HG02938 (cell line): ENCODE measurements at regions not wholly inside any gene's neighbourhood (a gene's known extent, or its start where the extent isn't known, plus 50 kb on each side); places are given as distances from the start of the nearest gene placed in this dataset.
A peak's percentile ranks its signal among the peaks of the same experiment; 100 is the strongest.

Experiments used
- ATAC-seq: cut with Tn5 transposase; IDR thresholded peaks from one replicate; pipeline ENCODE4 v1.9.1; 2021; ENCODE audit warnings: mild to moderate bottlenecking, moderate library complexity; ENCODE audit not compliant: unreplicated experiment

DNA sequence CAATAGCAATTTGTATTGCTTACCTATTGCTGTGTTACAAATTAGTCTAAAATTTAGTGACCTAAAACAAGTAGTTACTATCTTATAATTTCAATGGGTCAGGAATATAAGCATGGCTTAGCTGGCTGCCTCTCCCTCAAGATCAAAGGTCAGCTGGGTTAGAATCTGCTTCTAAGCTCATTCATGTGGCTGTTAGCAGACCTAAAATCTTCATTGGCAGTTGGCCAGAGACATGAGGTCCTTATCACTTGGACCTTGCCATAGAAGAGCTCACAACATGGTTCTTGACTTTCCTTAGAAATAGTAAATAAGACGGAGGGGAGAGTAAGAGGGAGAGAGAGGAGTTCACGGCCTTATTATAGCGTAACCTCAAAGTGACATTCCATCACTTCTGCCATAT lies 468.0 kb downstream of the HTR7 start:
- ATAC-seq: no peak

DNA sequence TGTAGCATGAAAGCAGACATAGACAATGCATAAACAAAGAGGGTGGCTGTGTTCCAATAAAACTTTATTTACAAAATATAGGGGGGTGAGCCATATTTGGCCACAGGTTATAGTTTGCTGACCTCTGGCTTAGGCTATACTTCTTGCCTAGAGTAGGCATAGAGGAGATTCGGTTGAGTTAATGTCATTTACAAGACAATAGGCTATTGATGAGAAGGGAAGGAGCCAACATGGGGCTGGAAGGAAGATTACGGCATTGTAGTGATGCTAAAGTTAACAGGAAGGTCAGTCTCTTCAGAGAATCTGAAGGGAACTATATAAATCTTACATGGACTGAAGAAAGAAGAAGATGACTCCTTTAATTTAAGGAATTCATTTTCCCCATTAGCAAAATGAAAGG lies 463.5 kb downstream of the HTR7 start:
- no peak for ATAC-seq

DNA sequence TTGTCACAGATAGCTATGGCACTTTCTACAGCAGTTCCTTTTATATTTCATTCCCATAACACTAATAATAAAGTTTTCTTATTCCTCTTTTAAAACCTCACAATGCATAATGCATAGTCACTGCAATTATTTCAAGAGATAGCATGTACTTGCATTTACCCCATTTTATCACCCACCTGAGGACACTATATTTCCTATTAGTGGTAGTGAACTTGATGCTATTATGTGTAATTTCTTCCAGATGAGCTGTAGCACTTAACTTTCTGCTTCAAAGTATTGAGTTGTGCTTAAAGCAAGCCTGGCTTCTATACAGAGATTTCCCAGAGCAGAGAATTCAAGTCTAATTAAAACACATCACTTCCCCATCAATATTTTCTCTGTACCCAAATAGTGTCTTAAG lies 461.1 kb downstream of the HTR7 start:
- no peak for ATAC-seq

DNA sequence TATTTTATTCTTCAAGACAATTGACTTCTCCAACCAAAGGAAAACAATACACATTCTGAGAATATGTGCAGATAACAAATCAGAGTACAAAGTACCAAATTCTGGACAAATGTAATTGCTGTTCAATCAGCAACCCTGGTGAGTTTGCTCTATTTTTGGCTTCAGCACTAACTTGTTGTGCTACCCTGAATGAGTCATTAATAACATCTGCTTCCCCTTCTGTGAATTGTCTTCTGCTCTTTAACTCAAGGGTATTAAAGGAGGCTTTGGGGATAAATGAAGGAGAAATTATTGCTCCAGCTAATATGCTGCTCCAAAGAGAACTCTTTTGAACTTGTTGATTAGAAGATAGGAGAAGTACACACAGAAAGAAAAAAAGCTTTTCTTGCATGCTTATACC lies 459.3 kb downstream of the HTR7 start:
- ATAC-seq: no peak

DNA sequence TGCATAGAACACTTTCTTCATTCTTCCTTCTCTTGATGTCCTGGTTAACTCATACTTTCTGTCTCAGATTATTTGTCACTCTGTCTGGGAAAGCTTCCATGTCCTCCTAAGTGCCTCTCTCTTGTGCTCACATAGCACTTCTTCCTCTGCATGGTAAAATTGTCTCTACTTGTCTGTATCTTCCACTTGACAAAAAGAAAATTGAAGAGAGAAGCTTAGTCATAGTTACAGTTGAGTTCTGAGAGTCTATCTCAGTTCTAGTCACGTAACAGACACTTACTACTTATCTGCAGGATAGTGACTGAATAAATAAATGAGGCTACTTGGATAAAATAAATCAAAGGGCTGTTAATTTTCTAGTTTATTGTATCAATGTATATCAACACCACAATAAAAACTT lies 458.1 kb downstream of the HTR7 start:
- no peak for ATAC-seq

DNA sequence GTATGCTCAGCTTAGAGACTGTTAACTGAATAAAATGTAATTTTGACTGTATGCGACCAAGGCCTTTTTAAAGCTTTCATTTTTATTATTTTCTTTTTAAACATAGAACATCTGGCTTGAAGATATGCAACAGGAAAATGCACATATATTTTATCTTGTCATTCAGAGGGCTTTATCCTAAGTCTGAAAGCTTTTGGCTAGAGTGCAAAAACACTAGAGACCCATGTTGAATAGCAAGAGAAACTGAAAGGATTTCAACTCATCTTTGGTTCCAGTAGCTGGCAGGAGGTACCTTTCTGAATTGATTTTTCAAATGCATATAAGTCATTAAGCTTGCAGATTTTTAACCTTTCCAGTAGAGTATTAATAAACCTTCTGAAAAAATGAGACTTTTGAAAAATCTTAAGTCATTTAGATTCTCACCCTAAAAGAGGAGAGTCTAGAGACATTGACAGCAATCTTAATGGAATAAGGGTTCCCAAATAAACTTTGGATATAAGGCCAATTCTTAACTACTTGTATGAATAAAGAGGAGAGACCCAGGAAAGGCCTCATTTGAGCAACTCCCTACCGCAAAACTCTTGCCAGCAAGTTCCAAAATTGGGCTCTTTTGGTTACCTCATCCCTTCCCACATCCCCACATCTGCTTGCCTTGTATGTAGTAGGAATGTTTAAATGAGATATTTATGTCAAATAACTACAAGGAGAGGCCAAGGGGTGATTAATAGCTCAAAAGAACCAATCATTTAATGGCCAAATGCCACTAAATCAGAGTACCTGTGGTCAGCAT lies 454.4 kb downstream of the HTR7 start:
- ATAC-seq: no peak

DNA sequence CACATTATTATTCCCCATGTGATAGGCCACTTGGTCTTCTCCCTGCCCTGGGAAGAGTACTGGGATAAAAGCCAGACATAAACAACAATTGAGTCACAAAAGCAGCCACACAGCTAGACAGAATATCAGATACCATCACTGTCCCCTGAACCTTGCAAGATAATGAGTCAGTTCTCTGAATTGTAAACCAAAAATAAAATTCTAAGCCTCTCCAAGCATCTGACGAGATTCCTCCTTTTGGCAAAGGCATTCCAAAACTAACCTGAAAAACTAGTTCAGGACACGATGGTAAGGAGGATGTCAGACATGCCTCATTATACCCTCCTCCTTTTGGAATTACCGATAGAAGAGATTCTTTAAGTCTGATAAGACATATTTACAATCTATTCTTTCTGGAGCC lies 450.7 kb downstream of the HTR7 start:
- ATAC-seq: no peak

DNA sequence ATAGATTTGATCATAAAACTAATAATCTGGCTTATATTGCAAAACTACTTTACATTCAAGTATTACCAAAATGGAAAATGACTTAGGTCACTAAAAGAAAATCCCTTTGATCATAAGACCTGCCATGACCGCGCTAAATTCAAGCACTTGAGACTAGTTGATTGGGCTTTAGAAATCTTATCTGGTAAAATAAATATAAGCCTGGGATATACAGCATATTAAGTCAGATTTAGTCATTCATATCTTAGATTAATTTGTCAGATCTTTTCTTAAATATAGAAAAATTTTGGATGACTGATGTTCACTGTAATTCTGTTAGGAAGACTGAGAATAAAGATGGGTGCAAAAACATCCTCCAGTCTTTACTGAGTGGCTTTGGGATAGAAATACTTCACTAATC lies 450.0 kb downstream of the HTR7 start:
- ATAC-seq: no peak

DNA sequence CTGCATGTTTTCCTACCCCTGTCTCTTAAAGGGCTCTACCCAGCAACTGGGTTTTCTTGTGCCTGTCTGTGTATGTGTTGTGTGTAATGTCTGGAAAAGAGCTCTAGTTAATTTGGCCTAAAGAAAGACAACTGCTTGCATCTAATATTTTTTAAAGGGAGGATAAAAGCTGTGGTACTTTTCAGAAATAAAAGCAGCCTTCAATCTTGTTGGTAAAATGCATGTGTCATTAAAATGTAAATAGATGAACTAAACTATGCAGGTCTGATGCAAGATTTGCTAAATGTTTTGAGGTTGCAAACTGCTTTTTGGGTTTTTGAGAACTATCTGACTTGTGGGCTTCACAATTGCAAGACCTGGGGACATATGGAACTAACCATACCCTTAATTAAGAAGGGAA lies 445.3 kb downstream of the HTR7 start:
- ATAC-seq: no peak

DNA sequence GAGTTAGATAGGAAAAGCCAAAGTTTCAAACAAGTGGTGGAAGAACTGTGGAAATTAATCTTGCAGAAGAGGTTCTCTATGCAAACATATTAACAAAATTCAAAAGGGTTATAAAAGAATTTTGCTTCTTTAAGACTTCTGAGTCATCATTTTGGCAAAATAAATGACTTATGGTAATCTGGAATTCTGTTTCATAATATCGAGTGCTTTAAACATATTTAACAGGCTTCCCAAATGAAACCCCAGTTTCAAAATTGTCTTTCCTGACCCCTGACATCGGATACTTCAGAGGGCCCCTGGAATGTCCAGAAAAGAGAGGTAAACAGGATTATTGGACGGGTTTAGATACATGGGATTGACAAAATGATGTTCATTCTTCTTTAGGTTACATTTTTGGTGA lies 444.6 kb downstream of the HTR7 start:
- no peak for ATAC-seq

DNA sequence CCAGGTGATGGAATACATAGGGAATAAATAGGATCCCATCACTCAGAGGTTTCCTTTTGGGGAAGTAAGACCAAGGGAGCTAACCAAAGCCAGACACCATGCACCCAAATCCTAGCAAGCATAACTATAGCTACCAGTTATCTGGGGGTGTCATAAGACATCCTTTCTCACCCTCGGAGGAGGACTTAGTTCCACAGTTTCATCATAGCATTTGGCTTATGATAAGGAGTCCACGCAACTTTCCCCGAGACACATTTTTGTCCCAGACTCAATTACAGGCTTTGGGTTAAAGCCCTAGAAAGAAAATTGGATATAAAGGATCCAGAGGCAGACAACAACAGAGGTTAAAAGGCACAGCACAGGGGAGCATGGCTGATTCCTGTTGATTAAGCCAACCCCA lies 442.9 kb downstream of the HTR7 start:
- no peak for ATAC-seq

DNA sequence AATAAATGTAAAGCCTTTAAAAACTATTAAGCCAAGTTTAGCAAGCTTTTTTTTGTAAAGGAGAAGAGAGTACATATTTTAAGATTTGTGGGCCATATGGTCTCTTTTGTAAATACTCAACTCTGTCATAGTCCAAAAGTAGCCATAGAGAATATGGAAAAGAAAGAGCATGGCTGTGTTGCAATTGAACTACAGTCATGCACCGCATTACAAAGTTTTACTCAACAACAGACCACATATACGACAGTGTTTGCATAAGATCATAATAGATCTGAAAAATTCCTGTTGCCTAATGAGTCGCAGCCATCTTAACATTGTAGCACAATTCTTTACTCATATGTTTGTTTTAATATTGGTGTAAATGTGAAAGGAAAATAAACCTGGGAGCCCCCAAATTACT lies 440.8 kb downstream of the HTR7 start:
- ATAC-seq: no peak

DNA sequence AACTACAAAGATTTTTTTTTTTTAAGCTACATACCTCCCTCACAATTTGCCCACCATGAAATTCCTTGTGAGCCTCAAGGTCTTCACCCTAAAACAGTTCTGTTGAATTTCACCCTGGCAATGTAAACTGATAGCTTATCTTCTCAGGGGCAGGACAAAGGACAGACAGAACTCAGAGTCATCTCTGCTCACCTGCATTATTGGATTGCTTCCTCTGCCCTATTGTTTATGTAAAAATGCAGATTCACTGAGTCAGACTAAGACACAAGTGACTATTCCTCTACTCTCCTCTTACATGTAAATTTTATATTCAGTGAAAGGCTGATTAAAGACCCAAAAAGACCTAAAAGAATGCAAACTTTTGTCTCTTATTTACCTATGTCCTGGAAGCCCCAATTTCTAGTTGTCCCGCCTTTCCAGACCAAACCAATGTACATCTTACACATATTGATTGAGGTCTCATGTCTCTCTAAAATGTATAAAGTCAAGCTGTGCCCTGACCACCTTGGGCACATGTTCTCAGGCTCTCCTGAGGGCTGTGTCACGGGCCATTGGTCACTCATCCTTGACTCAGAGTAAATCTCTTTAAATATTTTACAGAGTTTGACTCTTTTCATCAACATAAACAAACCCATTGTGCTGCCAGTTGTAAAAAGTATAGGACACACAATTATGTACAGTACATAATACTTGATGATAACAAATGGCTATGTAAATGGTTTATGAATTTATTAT lies 440.2 kb downstream of the HTR7 start:
- ATAC-seq: no peak

DNA sequence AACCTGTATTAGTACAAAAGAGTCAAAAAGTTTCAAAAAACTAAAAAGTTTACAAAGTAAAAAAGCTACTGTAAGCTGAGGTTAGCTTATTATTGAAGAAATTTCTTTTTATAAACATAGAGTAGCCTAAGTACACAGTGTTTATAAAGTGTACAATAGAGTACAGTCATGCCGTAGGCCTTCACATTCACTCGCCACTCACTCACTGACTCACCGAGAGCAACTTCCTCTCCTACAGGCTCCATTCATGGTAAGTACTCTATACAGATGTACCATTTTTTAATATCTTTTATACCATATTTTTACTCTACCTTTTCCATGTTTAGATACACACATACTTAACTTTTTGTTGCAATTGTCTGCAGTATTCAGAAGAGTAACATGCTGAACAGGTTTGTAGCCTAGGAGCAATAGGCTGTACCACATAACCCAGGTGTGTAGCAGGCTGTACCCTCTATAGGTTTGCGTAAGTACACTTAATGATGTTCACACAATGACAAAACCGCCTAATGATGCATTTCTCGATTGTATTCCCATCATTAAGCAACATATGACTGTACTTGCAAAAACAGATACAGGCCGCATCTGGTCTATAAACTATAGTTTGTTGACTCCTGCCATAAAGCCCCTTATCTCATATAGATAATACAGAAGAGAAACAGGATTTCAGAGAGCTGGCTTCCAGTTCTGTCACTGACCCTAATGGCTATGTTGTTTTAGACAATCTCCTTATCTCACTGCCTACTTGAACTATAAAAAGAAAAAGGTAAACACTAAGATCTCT lies 438.8 kb downstream of the HTR7 start:
- no peak for ATAC-seq

DNA sequence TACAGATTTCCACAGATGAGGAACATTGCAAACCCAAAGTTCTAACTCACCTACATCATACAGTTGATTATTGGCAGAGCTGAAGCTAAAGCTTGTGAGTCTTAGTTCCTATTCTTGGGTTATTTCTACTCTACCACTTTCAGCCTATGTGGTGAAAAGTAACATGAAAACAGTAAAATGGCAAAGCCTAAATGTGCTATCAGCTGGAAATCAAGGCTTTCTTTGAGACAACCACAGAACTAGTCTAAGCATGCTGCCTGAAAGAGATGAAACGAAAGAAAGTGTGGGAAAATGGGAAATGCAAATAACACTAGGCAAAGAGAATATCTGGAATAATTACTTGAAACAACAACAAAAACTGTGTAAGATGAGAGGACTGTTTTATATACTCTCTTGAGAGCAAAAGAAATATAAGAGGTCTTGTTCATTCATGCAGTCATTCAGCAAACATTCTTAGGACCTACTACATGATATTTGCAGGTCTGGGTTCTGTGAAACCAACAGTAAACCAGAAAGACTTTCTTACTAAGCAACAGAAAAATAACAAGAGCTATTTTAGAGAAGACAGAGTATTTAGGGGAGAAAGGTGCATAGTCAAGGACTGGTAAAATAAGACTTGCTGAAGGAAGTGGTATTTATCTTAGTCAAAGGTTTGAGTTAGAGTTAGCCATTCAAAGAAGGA lies 437.1 kb downstream of the HTR7 start:
- ATAC-seq: peak; percentile 95

DNA sequence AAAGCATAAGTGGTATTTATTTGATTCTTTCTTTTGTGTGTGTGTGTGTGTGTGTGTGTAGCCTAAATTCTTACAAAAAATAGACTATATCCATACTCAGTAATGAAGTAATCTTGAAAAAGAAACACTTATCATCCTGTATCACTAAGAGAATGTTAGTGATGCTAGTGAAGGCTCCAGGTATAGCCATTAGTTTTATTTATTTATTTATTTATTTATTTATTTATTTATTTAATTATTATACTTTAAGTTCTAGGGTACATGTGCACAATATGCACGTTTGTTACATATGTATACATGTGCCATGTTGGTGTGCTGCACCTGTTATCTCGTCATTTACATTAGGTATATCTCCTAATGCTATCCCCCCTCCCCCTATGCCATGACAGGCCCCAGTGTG lies 436.0 kb downstream of the HTR7 start:
- no peak for ATAC-seq

DNA sequence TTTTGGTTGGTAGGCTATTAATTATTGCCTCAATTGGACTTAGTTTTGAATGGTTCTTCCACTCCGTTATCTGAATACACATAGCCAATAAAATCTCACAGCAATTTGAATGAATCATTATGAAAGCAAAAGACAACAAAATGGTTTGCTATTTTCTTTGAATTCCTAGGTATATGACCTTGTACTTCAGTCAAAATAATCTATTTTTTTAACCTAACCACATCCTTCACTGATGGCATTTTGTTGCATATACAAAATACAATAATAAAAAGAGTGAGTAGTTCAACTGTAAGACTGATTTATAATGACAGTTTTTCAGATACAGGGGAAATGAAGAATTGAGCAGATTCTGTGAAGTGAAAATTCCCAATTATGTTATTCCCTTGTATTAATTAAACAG lies 433.1 kb downstream of the HTR7 start:
- ATAC-seq: no peak

DNA sequence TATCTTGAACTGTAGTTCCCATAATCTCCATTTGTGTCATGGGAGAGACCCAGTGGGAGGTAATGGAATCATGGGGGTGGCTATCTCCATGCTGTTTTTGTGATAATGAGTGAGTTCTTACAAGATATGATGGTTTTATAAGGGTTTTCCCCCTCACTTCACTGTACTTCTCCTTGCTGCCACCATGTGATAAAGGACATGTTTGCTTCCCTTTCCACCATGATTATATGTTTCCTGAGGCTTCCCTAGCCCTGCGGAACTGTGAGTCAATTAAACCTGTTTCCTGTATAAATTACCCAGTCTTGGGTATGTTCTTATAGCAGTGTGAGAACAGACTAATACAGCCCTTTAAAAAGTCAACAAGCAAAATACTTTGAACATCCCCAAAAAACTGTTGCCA lies 427.7 kb downstream of the HTR7 start:
- no peak for ATAC-seq

DNA sequence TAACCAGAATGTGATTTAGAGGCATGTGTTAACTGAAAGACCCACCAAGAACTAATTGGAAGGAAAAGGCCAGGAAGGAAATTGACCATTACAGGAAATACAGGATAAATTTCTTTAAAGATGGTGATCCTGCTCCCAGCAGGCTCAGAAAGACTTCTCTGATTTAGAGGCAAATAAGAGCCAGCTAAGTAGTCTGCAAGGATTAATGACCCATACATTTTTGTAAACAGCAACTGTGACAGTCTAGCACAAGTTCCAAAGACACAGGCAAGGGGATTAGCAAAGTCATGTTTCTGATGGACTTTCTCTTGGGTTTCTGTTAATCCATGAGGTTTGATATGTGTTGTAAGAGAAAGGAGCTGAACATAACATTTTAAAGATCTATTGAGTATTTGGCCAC lies 425.0 kb downstream of the HTR7 start:
- ATAC-seq: no peak

DNA sequence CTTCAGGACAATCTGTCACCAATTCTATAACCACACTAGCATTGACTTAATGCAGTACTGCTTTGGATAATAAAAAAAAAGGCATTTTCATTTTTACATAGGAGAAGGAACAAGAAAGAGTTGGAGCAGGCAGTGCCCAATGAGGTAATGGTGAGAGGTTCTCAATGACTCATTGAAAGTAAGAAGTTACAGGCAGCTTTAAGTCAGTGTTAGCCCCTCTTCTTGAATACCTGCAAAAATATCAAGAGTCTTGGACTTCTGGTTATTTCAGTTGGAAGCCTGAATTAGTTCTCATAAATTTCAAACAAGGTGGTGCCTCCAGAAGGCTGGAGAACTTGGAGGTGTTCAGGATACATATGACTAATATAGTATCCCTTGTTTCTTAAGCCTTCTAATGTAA lies 422.5 kb downstream of the HTR7 start:
- no peak for ATAC-seq

DNA sequence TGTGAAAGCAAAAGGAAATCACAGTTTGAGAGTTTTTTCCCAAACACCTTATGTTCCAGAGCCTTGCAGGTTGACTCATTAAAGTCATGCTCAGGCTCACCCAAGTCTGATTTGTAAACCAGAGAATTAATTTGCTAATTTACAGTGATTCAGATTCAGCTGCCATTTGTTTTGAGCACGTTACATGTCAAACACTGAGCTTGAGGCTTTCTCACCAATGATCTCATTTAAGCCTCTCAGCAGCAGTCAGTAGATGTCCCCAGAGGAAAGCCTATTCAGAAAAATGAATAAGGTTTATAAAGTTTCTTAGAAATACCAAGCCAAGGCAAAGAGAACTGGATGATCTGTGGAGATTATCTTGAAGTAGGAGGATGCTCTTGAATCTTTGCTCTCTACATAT lies 420.4 kb downstream of the HTR7 start:
- ATAC-seq: no peak
